ENCODE measurements at regions not wholly inside any gene's neighbourhood (a gene's known extent, or its start where the extent isn't known, plus 50 kb on each side); places are given as distances from the start of the nearest gene placed in this dataset.

DNA sequence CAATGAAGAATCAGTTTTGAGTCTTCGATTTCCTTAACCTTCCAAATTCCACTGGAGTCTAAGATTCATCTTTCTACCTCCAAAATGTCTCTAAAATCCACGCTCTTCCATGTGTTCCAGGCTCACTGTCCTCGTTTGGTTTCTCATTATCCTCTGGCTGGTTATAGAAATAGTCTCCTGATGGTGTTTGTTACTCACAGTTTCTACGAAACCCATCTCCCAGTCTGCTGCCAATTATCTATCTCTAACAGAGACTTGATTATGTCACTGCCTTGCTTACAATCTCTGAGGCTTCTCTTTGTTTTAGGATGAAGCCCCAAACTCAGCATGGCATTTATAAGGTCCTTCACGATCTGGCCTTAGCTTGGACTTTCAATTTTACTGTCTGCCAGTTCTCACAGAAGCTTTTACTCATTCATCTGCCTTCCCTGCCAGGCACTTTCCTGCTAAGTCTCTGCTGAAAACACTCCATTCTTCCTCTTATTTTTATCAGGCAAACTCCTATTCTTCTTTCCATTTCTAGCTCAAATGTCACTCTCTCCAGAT is 339.6 kb upstream of the SGCD start:
- TF ChIP-seq GABPA (IDR thresholded peaks at IDR 0.05; ENCODE audit: borderline replicate concordance, insufficient read depth, low read length): no peak
- TF ChIP-seq EP300 (IDR thresholded peaks at IDR 0.05; ENCODE audit: borderline replicate concordance in 1 of 2, low read depth in 2 of 2, low read length in 2 of 2): no peak
- no peak for TF ChIP-seq CBX8 (IDR thresholded peaks at IDR 0.05; ENCODE audit: borderline replicate concordance, low read depth, low read length)
- no peak for TF ChIP-seq POLR2A (IDR thresholded peaks at IDR 0.05; ENCODE audit: control extremely low read depth in 1 of 2, low read depth in 2 of 2, low read length in 2 of 2)
- no peak for TF ChIP-seq EZH2 (IDR thresholded peaks at IDR 0.05; ENCODE audit: low read depth, low read length, severe bottlenecking)
- TF ChIP-seq E2F6 (IDR thresholded peaks at IDR 0.05): no peak
- TF ChIP-seq, protein P1, sequence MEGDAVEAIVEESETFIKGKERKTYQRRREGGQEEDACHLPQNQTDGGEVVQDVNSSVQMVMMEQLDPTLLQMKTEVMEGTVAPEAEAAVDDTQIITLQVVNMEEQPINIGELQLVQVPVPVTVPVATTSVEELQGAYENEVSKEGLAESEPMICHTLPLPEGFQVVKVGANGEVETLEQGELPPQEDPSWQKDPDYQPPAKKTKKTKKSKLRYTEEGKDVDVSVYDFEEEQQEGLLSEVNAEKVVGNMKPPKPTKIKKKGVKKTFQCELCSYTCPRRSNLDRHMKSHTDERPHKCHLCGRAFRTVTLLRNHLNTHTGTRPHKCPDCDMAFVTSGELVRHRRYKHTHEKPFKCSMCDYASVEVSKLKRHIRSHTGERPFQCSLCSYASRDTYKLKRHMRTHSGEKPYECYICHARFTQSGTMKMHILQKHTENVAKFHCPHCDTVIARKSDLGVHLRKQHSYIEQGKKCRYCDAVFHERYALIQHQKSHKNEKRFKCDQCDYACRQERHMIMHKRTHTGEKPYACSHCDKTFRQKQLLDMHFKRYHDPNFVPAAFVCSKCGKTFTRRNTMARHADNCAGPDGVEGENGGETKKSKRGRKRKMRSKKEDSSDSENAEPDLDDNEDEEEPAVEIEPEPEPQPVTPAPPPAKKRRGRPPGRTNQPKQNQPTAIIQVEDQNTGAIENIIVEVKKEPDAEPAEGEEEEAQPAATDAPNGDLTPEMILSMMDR (IDR thresholded peaks at IDR 0.05; ENCODE audit: control extremely low read depth in 1 of 3, insufficient read depth in 1 of 3, low read depth in 1 of 3, low read length in 3 of 3): no peak
- TF ChIP-seq TAF7 (optimal IDR thresholded peaks at IDR 0.05; ENCODE audit: borderline replicate concordance, low read depth, low read length): no peak

Data from H1 (cell line).